Activated naive CD8-positive, alpha-beta T cell treated with anti-CD3 and anti-CD28 coated beads, Interleukin-2, amount 10 ng/mL, durations not matched to agents 7 days and 5 days (primary cell): ENCODE measurements at regions not wholly inside any gene's neighbourhood (a gene's known extent, or its start where the extent isn't known, plus 50 kb on each side); places are given as distances from the start of the nearest gene placed in this dataset.
"Not testable (repeated sequence)": the region's sequence is repeated elsewhere in the genome, so short reads cannot be mapped to it uniquely, and the experiment has no call there.

Experiments used
- ATAC-seq: fragments of 150-1000 bp; cut with Tn5 transposase; one replicate; pipeline ENCODE4 v1.10.0; 2021; ENCODE audit warnings: low read depth, moderate library complexity
- POLR2A ChIA-PET: fragments of 350-600 bp; sonication (Branson Sonifier 250); formaldehyde crosslinking; loops from one replicate; lab custom pipeline; 2021; ENCODE audit warnings: antibody characterized with exemption; lab: Charles Lee
- DNase-seq: peaks from one replicate; pipeline ENCODE4 v3.0.0; 2021
- H3K27ac Mint-ChIP-seq: one replicate; pipeline ENCODE4 v1.8.0; 2022; ENCODE audit warnings: mild to moderate bottlenecking, mixed read lengths
- H3K27me3 Mint-ChIP-seq: one replicate; pipeline ENCODE4 v1.8.0; 2022; ENCODE audit warnings: mild to moderate bottlenecking, moderate library complexity, mixed read lengths
- H3K36me3 Mint-ChIP-seq: one replicate; pipeline ENCODE4 v1.8.0; 2021; ENCODE audit warnings: mild to moderate bottlenecking, mixed read lengths
- H3K4me1 Mint-ChIP-seq: one replicate; pipeline ENCODE4 v1.8.0; 2021; ENCODE audit warnings: mixed read lengths
- H3K4me3 Mint-ChIP-seq: one replicate; pipeline ENCODE4 v1.8.0; 2022; ENCODE audit warnings: mild to moderate bottlenecking, moderate library complexity, mixed read lengths
- H3K9me3 Mint-ChIP-seq: one replicate; pipeline ENCODE4 v1.8.0; 2021; ENCODE audit warnings: mixed read lengths

GRCh38 chr15:39030291-39031070, 465.9 kb upstream of the RASGRP1 start:
- no peaks in the 10 kb centered on the region for H3K4me1 Mint-ChIP-seq
- POLR2A ChIA-PET, result no interaction called here
- no peaks in the 10 kb centered on the region for H3K9me3 Mint-ChIP-seq
- no peak for DNase-seq
- H3K27ac Mint-ChIP-seq, result no peak overlapping the region
- ATAC-seq, result no peak
- peaks cover 25% of the 10 kb centered on the region for H3K27me3 Mint-ChIP-seq
- H3K36me3 Mint-ChIP-seq, result no peaks in the 10 kb centered on the region
- no peak overlapping the region for H3K4me3 Mint-ChIP-seq

GRCh38 chr15:39031596-39031995, 467.0 kb upstream of the RASGRP1 start:
- ATAC-seq (no peak), DNase-seq (no peak)
- no peaks in the 10 kb centered on the region for H3K4me1 Mint-ChIP-seq
- H3K27ac Mint-ChIP-seq, result no peak overlapping the region
- H3K27me3 Mint-ChIP-seq, result peaks cover 22% of the 10 kb centered on the region
- no peaks in the 10 kb centered on the region for H3K36me3 Mint-ChIP-seq
- H3K9me3 Mint-ChIP-seq, result no peaks in the 10 kb centered on the region
- H3K4me3 Mint-ChIP-seq, result no peak overlapping the region
- POLR2A ChIA-PET, result no interaction called here

GRCh38 chr15:39034816-39035215, 470.2 kb upstream of the RASGRP1 start:
- Mint-ChIP-seq H3K36me3 (no peaks in the 10 kb centered on the region), H3K27ac (no peak overlapping the region), H3K27me3 (peaks cover 18% of the 10 kb centered on the region), H3K4me1 (no peaks in the 10 kb centered on the region), H3K4me3 (no peak overlapping the region), H3K9me3 (peaks cover 1% of the 10 kb centered on the region)
- POLR2A ChIA-PET, result no interaction called here
- no peak for ATAC-seq
- no peak for DNase-seq

GRCh38 chr15:39037611-39038010, 473.0 kb upstream of the RASGRP1 start:
- H3K27ac Mint-ChIP-seq, H3K27me3 Mint-ChIP-seq, H3K9me3 Mint-ChIP-seq, DNase-seq, ATAC-seq, H3K4me1 Mint-ChIP-seq, POLR2A ChIA-PET, H3K4me3 Mint-ChIP-seq, H3K36me3 Mint-ChIP-seq: not testable (repeated sequence)

DNA sequence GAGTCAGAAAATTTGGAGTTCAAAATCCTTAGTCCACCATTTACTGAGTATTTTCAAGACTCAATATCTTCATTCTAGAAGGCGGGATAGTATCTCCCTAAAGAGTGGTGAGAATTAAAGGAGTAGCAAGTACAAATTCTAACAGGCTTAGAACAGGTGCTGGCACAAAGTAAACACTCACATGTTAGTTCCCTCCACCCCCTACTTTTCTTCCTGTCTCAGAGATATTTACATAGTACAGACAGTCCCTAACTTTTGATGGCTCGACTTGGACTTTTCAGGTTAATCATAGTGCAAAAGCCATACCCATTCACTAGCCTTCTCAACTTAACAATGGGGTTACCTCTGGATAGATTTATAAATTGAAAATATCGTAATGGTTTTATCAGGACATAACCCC, 476.2 kb upstream of the RASGRP1 start:
- POLR2A ChIA-PET, result no interaction called here
- Mint-ChIP-seq H3K9me3 (peaks cover 1% of the 10 kb centered on the region), H3K4me3 (no peak overlapping the region), H3K36me3 (no peaks in the 10 kb centered on the region), H3K27me3 (peaks cover 10% of the 10 kb centered on the region), H3K4me1 (no peaks in the 10 kb centered on the region), H3K27ac (no peak overlapping the region)
- DNase-seq (no peak), ATAC-seq (no peak)

- POLR2A ChIA-PET, result no interaction called here
- ATAC-seq (no peak), DNase-seq (no peak)
- H3K4me1 Mint-ChIP-seq, result no peaks in the 10 kb centered on the region
- H3K36me3 Mint-ChIP-seq, result no peaks in the 10 kb centered on the region
- H3K4me3 Mint-ChIP-seq, result no peak overlapping the region
- H3K27ac Mint-ChIP-seq, result no peak overlapping the region
- peaks cover 3% of the 10 kb centered on the region for H3K9me3 Mint-ChIP-seq
- H3K27me3 Mint-ChIP-seq, result peaks cover 10% of the 10 kb centered on the region
These were observed 477.4 kb upstream of the RASGRP1 start for GRCh38 chr15:39041979-39042495.

GRCh38 chr15:39051626-39052322, 487.2 kb upstream of the RASGRP1 start:
- Mint-ChIP-seq H3K27me3 (peaks cover 7% of the 10 kb centered on the region), H3K36me3 (no peaks in the 10 kb centered on the region), H3K9me3 (peaks cover 2% of the 10 kb centered on the region), H3K4me3 (no peak overlapping the region), H3K4me1 (no peaks in the 10 kb centered on the region), H3K27ac (no peak overlapping the region)
- ATAC-seq, result no peak
- POLR2A ChIA-PET, result no interaction called here
- no peak for DNase-seq

GRCh38 chr15:39052323-39052705, 487.7 kb upstream of the RASGRP1 start:
- Mint-ChIP-seq H3K4me1 (no peaks in the 10 kb centered on the region), H3K36me3 (no peaks in the 10 kb centered on the region), H3K27me3 (peaks cover 7% of the 10 kb centered on the region), H3K9me3 (peaks cover 2% of the 10 kb centered on the region), H3K27ac (no peak overlapping the region), H3K4me3 (no peak overlapping the region)
- ATAC-seq (no peak), DNase-seq (no peak)
- POLR2A ChIA-PET, result no interaction called here

GRCh38 chr15:39053480-39053879, 488.9 kb upstream of the RASGRP1 start:
- Mint-ChIP-seq H3K36me3 (no peaks in the 10 kb centered on the region), H3K4me1 (no peaks in the 10 kb centered on the region)
- POLR2A ChIA-PET, result no interaction called here

GRCh38 chr15:39054128-39054732, 489.6 kb upstream of the RASGRP1 start:
- no peaks in the 10 kb centered on the region for H3K4me1 Mint-ChIP-seq
- no peak for ATAC-seq
- no peaks in the 10 kb centered on the region for H3K36me3 Mint-ChIP-seq
- peaks cover 7% of the 10 kb centered on the region for H3K27me3 Mint-ChIP-seq
- DNase-seq, result no peak
- no peak overlapping the region for H3K27ac Mint-ChIP-seq
- H3K9me3 Mint-ChIP-seq, result peaks cover 2% of the 10 kb centered on the region
- POLR2A ChIA-PET, result no interaction called here
- H3K4me3 Mint-ChIP-seq, result no peak overlapping the region

More at GRCh38 chr15:39053480-39053879, 488.9 kb upstream of the RASGRP1 start:
- Mint-ChIP-seq H3K27me3 (peaks cover 7% of the 10 kb centered on the region), H3K9me3 (peaks cover 2% of the 10 kb centered on the region), H3K27ac (no peak overlapping the region), H3K4me3 (no peak overlapping the region)
- no peak for DNase-seq
- ATAC-seq, result no peak

DNA sequence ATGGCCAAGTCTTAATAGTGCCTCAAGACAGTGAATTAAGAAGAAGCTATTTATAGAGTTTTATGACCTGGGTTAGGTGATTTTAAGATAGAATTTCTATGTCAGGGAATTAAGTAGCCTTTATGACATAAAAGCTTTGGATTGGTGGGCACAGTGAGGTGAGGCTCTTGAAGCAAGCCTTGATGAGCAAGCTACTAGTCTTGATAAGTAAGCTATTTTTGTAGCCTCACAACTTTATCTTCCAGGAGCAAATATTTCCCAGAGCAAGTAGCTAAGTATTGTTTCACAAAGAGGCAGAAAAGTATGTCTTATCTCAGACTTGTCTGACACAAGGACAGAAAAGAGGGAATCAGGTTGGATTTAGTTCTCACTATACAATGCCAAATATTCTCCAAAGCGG, 491.7 kb upstream of the RASGRP1 start:
- Mint-ChIP-seq H3K4me1 (no peaks in the 10 kb centered on the region), H3K9me3 (no peaks in the 10 kb centered on the region), H3K4me3 (no peak overlapping the region), H3K27me3 (peaks cover 10% of the 10 kb centered on the region), H3K27ac (no peak overlapping the region), H3K36me3 (no peaks in the 10 kb centered on the region)
- ATAC-seq (no peak), DNase-seq (no peak)
- POLR2A ChIA-PET, result no interaction called here

GRCh38 chr15:39058351-39059131, 493.9 kb upstream of the RASGRP1 start:
- ATAC-seq (no peak), DNase-seq (no peak)
- H3K27ac Mint-ChIP-seq, result no peak overlapping the region
- peaks cover 12% of the 10 kb centered on the region for H3K27me3 Mint-ChIP-seq
- H3K9me3 Mint-ChIP-seq, result no peaks in the 10 kb centered on the region
- H3K4me1 Mint-ChIP-seq, result no peaks in the 10 kb centered on the region
- no peaks in the 10 kb centered on the region for H3K36me3 Mint-ChIP-seq
- POLR2A ChIA-PET, result no interaction called here
- no peak overlapping the region for H3K4me3 Mint-ChIP-seq

GRCh38 chr15:39059917-39060316, 495.3 kb upstream of the RASGRP1 start:
- H3K27me3 Mint-ChIP-seq, result peaks cover 14% of the 10 kb centered on the region
- DNase-seq, result no peak
- ATAC-seq, result no peak
- H3K36me3 Mint-ChIP-seq, result no peaks in the 10 kb centered on the region
- H3K4me1 Mint-ChIP-seq, result no peaks in the 10 kb centered on the region
- H3K4me3 Mint-ChIP-seq, result no peak overlapping the region
- H3K27ac Mint-ChIP-seq, result no peak overlapping the region
- POLR2A ChIA-PET, result no interaction called here
- no peaks in the 10 kb centered on the region for H3K9me3 Mint-ChIP-seq
